Neural cell (in vitro differentiated cells): ENCODE measurements at regions not wholly inside any gene's neighbourhood (a gene's known extent, or its start where the extent isn't known, plus 50 kb on each side); places are given as distances from the start of the nearest gene placed in this dataset.

ENCODE experiments used
- H2AFZ ChIP-seq: fragments of 200-600, 300-800 bp; sonication (generic), shearing (Covaris generic); 2 replicates; pipeline ENCODE4 v1.6.0; 2014; ENCODE audit warnings: low read depth, mild to moderate bottlenecking, antibody characterized with exemption, low read length, moderate library complexity
- H3F3A ChIP-seq: fragments of 200-600 bp; shearing (Covaris generic); 2 replicates; pipeline ENCODE4 v1.6.1; 2016; ENCODE audit warnings: mild to moderate bottlenecking, moderate library complexity, mixed read lengths, antibody characterized with exemption, low read length; ENCODE audit not compliant: insufficient read depth, poor library complexity, severe bottlenecking
- H3K27ac ChIP-seq: fragments of 200-600, 300-800 bp; sonication (generic), shearing (Covaris generic); 2 replicates; pipeline ENCODE4 v1.5.1; 2014; ENCODE audit warnings: mild to moderate bottlenecking, low read length, moderate library complexity
- H3K27me3 ChIP-seq: fragments of 300-800, 200-600 bp; sonication (generic), shearing (Covaris generic); 2 replicates; pipeline ENCODE4 v1.6.0; 2014; ENCODE audit warnings: mild to moderate bottlenecking, low read depth, low read length, moderate library complexity; ENCODE audit not compliant: insufficient read depth
- H3K36me3 ChIP-seq: fragments of 300-800, 200-600 bp; sonication (generic), shearing (Covaris generic); 2 replicates; pipeline ENCODE4 v1.5.1; 2014; ENCODE audit warnings: mild to moderate bottlenecking, antibody characterized with exemption, low read length, moderate library complexity; ENCODE audit not compliant: insufficient read depth
- H3K4me2 ChIP-seq: fragments of 300-800, 200-600 bp; sonication (generic), shearing (Covaris generic); 2 replicates; pipeline ENCODE4 v1.6.0; 2014; ENCODE audit warnings: mild to moderate bottlenecking, low read length
- H3K4me3 ChIP-seq: fragments of 300-800, 200-600 bp; sonication (generic), shearing (Covaris generic); 2 replicates; pipeline ENCODE4 v1.5.1; 2014; ENCODE audit warnings: mild to moderate bottlenecking, low read length, moderate library complexity
- H3K79me2 ChIP-seq: fragments of 200-600 bp; shearing (Covaris generic); replicated peaks from 2 replicates; pipeline ENCODE4 v1.6.0; 2014; ENCODE audit warnings: mild to moderate bottlenecking, low read length, moderate library complexity; ENCODE audit not compliant: insufficient read depth
- H3K9ac ChIP-seq: fragments of 300-800, 200-600 bp; sonication (generic), shearing (Covaris generic); 2 replicates; pipeline ENCODE4 v1.6.1; 2016; ENCODE audit warnings: mild to moderate bottlenecking, low read length, mixed read lengths
- H3K9me2 ChIP-seq: fragments of 200-600 bp; shearing (Covaris generic); 2 replicates; pipeline ENCODE4 v1.6.1; 2016; ENCODE audit warnings: mild to moderate bottlenecking, low read length, mixed read lengths; ENCODE audit not compliant: insufficient read depth
- H3K9me3 ChIP-seq: fragments of 200-600, 300-800 bp; sonication (generic), shearing (Covaris generic); 2 replicates; pipeline ENCODE4 v1.6.1; 2016; ENCODE audit warnings: mild to moderate bottlenecking, mixed run types, low read length, moderate library complexity, mixed read lengths
- H4K20me1 ChIP-seq: fragments of 200-600 bp; shearing (Covaris generic); 2 replicates; pipeline ENCODE4 v1.6.1; 2016; ENCODE audit warnings: mild to moderate bottlenecking, mixed run types; ENCODE audit not compliant: insufficient read depth
- MXI1 ChIP-seq: fragments of 450-650 bp; conservative IDR thresholded peaks from 2 replicates; pipeline ENCODE4 v1.6.1; 2014; ENCODE audit warnings: antibody characterized with exemption, mild to moderate bottlenecking; ENCODE audit not compliant: poor library complexity, severe bottlenecking
- POLR2AphosphoS5 ChIP-seq: IDR thresholded peaks from 2 replicates; pipeline ENCODE4 v1.6.1; 2012
- SMC3 ChIP-seq: fragments of 450-650 bp; conservative IDR thresholded peaks from 2 replicates; pipeline ENCODE4 v1.6.1; 2014; ENCODE audit warnings: antibody characterized with exemption, mild to moderate bottlenecking, moderate library complexity; ENCODE audit not compliant: poor library complexity
- TAF1 ChIP-seq: IDR thresholded peaks from 2 replicates; pipeline ENCODE4 v1.6.1; 2012; ENCODE audit warnings: low read depth
- TF ChIP-seq, protein P1 (sequence below): IDR thresholded peaks from 2 replicates; pipeline ENCODE4 v1.6.1; 2012; ENCODE audit warnings: borderline replicate concordance
- TF ChIP-seq, protein P2 (sequence below): fragments of 450-650 bp; IDR thresholded peaks from 2 replicates; pipeline ENCODE4 v1.5.1; 2014; ENCODE audit warnings: antibody characterized with exemption, mild to moderate bottlenecking, moderate library complexity; ENCODE audit not compliant: poor library complexity, severe bottlenecking

DNA sequence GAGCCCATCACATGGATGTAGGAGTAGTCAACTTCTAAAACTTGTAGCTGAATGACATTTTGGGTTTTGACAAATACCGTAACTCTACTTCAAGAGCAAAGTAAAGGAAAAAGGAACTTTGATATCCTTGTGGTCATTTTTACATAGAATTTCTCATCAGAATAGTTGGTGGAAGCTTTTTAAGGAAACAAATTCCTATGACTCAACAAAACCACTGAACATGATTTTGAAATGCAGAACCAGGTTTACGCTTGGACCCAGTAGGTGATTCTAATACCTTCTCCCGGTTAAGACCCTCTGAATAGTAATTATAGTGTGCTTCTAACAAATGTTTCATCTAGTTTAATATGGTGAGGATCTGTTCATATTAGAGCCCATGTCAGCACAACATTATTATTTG lies 307.8 kb downstream of the GPR37 start:
- no peaks in the 10 kb centered on the region for H3F3A ChIP-seq
- no peaks in the 10 kb centered on the region for H3K9me2 ChIP-seq
- H3K4me3 ChIP-seq = no peak overlapping the region
- TF ChIP-seq, protein P1, sequence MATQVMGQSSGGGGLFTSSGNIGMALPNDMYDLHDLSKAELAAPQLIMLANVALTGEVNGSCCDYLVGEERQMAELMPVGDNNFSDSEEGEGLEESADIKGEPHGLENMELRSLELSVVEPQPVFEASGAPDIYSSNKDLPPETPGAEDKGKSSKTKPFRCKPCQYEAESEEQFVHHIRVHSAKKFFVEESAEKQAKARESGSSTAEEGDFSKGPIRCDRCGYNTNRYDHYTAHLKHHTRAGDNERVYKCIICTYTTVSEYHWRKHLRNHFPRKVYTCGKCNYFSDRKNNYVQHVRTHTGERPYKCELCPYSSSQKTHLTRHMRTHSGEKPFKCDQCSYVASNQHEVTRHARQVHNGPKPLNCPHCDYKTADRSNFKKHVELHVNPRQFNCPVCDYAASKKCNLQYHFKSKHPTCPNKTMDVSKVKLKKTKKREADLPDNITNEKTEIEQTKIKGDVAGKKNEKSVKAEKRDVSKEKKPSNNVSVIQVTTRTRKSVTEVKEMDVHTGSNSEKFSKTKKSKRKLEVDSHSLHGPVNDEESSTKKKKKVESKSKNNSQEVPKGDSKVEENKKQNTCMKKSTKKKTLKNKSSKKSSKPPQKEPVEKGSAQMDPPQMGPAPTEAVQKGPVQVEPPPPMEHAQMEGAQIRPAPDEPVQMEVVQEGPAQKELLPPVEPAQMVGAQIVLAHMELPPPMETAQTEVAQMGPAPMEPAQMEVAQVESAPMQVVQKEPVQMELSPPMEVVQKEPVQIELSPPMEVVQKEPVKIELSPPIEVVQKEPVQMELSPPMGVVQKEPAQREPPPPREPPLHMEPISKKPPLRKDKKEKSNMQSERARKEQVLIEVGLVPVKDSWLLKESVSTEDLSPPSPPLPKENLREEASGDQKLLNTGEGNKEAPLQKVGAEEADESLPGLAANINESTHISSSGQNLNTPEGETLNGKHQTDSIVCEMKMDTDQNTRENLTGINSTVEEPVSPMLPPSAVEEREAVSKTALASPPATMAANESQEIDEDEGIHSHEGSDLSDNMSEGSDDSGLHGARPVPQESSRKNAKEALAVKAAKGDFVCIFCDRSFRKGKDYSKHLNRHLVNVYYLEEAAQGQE = no peak
- no peak for TF ChIP-seq SMC3
- no peak for TF ChIP-seq TAF1
- no peaks in the 10 kb centered on the region for H3K27me3 ChIP-seq
- H4K20me1 ChIP-seq = no peaks in the 10 kb centered on the region
- no peaks in the 10 kb centered on the region for H3K79me2 ChIP-seq
- no peak overlapping the region for H3K27ac ChIP-seq
- no peak overlapping the region for H3K4me2 ChIP-seq
- H2AFZ ChIP-seq = no peak overlapping the region
- H3K9me3 ChIP-seq = no peaks in the 10 kb centered on the region
- no peak overlapping the region for H3K9ac ChIP-seq
- H3K36me3 ChIP-seq = no peaks in the 10 kb centered on the region

DNA sequence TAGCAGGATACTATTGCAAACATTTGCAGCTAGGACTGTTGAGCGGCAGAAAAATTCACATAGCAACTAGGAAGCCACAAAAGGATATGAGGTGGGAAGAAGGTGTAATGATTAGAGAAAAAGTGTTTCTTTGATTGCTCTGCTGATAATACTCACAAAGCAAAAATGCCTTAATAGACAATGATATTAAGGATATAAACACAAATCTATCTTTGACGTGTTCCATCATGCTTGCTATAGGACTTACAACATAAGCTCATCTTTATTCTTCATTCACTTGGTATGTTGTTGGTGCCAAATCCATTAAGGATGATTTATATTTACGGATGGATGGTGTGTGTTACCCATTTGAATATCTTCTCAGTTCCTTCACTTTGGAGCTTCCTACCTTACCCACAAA lies 309.3 kb downstream of the GPR37 start:
- Histone ChIP-seq H3K27me3 (no peaks in the 10 kb centered on the region), H3K79me2 (no peaks in the 10 kb centered on the region), H3F3A (no peaks in the 10 kb centered on the region), H3K9me3 (no peaks in the 10 kb centered on the region), H2AFZ (no peak overlapping the region), H3K27ac (no peak overlapping the region), H4K20me1 (no peaks in the 10 kb centered on the region), H3K4me2 (no peak overlapping the region), H3K4me3 (no peak overlapping the region), H3K9ac (no peak overlapping the region), H3K9me2 (no peaks in the 10 kb centered on the region), H3K36me3 (no peaks in the 10 kb centered on the region)
- no peak for TF ChIP-seq POLR2AphosphoS5
- no peak for TF ChIP-seq MXI1
- TF ChIP-seq, protein P2, sequence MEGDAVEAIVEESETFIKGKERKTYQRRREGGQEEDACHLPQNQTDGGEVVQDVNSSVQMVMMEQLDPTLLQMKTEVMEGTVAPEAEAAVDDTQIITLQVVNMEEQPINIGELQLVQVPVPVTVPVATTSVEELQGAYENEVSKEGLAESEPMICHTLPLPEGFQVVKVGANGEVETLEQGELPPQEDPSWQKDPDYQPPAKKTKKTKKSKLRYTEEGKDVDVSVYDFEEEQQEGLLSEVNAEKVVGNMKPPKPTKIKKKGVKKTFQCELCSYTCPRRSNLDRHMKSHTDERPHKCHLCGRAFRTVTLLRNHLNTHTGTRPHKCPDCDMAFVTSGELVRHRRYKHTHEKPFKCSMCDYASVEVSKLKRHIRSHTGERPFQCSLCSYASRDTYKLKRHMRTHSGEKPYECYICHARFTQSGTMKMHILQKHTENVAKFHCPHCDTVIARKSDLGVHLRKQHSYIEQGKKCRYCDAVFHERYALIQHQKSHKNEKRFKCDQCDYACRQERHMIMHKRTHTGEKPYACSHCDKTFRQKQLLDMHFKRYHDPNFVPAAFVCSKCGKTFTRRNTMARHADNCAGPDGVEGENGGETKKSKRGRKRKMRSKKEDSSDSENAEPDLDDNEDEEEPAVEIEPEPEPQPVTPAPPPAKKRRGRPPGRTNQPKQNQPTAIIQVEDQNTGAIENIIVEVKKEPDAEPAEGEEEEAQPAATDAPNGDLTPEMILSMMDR = no peak
- TF ChIP-seq, protein P1 = no peak
